Stimulated activated naive CD4-positive, alpha-beta T cell treated with Interleukin-2 at 50 U/mL for 16 hours (primary cell): ENCODE measurements at regions not wholly inside any gene's neighbourhood (a gene's known extent, or its start where the extent isn't known, plus 50 kb on each side); places are given as distances from the start of the nearest gene placed in this dataset.
"Not testable (repeated sequence)": the region's sequence is repeated elsewhere in the genome, so short reads cannot be mapped to it uniquely, and the experiment has no call there.

Experiments
- DNase-seq: peaks from one replicate; lab custom pipeline; 2025; lab: John Stamatoyannopoulos, UW

GRCh38 chr9:126170286-126170823 lies 156.3 kb upstream of the MVB12B start:
- no peak for DNase-seq

GRCh38 chr9:126171641-126172040 lies 155.0 kb upstream of the MVB12B start:
- no peak for DNase-seq

- DNase-seq: no peak
Measured at GRCh38 chr9:126173401-126173800, 153.2 kb upstream of the MVB12B start.

GRCh38 chr9:126173929-126174328 lies 152.7 kb upstream of the MVB12B start:
- DNase-seq: no peak

- no peak for DNase-seq
Measured at GRCh38 chr9:126183266-126183665, 143.4 kb upstream of the MVB12B start.

- DNase-seq: not testable (repeated sequence)
Measured at GRCh38 chr9:126190994-126191393, 135.6 kb upstream of the MVB12B start.

DNA sequence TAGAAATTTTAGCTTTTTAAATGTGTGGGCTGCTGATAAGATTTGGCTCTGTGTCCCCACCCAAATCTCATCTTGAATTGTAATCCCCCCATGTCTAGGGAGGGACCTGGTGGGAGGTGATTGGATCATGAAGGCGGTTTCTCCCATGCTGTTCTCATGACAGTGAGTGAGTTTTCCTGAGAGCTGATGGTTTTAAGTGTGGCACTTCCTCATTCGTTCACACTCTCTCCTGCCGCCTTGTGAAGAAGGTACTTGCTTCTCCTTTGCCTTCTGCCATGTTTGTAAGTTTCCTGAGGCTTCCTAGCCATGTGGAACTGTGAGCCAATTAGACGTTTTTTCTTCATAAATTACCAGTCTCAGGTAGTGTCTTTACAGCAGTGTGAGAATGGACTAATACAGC lies 127.8 kb upstream of the MVB12B start:
- DNase-seq: no peak

DNA sequence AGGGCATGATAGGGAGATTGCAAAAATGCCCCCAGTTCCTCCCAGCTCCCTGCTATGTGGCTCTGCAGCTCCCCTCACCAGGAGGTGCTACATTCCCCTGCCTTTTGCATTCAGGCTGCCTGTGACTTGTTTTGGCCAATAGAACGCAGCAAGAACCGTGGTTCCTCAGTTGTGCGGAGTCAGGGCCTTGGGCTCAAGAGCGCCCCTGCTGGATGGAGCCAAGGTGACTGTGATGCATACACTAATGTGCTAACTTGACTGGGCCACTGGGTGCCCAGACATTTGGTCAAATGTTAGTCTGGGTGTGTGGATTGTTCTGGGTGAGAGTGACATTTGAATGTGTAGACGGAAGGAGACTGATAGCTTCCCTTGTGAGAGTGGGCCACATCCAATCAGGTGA lies 123.3 kb upstream of the MVB12B start:
- DNase-seq: no peak

DNA sequence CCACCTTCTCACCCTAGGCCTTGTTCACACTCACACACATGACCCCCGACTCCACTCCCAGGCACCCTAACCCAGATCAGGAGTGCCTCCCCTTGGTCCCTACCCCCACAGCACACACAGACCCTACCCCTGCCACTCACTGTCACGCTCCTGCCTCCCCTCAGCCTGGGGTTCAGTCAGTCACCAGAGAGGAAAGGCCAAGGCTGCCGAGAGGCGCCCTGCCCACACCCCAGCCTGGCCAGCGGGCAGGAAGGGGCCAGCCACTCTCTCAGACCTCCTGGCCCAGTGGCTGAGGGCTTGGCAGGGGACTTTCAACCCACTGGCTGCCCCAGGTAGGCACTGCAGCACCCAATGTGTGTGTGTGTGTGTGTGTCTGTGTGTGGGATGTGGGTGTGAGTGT lies 122.4 kb upstream of the MVB12B start:
- DNase-seq: no peak

- DNase-seq: no peak
Measured at GRCh38 chr9:126204708-126205225, 121.9 kb upstream of the MVB12B start.

DNA sequence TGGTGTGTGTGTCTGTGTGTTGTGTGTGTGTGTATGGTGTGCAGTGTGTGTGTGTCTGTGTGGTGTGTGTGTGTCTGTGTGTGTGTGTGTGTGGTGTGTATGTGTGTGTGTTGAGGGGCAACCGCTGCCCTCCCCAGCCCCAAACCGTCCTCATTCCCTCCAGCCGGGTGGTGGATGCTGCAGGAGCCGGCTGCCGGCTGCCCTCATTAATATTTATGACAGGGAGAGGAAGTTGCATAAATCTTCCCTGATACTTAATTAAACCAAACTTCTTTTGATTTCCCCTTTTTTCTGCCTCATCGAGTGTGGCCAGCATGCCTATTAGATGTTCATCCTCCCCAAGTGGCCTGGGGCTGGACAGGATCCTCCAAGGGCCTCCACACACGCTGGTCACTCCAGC lies 121.4 kb upstream of the MVB12B start:
- DNase-seq: no peak

- DNase-seq: no peak
Measured at GRCh38 chr9:126205845-126206498, 120.7 kb upstream of the MVB12B start.

DNA sequence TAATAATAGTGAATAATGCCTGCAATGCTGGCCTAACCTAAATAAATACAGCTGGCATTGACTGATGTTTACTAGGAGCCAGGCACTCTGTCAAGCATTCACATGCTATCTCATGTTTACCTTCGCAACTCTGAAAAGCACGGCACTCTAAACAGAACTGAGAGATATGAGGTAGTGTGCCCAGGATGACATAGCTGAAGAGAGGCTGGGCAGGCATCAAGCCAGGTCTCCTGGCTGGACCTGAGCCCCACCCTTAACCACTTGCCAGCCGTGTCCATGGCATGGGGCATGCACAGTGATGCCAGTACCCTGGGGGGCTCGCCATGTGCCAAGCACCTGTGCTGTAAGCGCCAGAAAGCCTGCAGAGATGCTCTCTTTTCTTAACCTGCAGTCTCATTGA lies 119.4 kb upstream of the MVB12B start:
- DNase-seq: no peak

GRCh38 chr9:126208216-126208758 lies 118.3 kb upstream of the MVB12B start:
- DNase-seq: no peak

DNA sequence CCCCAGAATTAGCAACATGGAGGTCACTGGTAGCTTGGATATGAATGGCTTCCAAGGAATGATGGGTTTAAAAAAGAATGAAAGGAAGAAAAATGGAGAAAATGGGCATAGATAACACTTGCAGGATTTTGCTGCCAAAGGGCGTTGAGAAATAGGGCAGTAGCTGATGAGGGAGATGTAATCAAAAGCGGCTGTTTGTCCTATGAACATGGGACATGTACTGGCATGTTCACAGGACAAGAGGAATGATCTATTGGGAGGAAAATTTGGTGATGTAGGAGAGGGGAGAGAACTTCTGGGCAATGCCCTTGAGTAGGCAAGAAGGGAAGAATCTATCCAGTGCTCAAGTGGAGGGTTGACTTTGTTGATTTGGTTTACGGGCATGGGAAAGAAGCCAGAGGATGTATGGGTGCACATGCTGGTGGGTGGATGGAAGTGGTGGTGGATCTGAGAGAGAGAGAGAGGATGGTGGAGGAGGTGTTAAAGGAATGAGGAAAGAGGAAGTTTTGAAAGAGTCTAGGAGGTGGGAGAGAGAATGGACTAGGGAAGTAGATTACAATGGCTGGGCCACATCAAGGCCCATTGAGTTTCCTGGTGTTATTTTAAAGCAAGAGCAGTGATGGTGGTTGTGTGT lies 115.1 kb upstream of the MVB12B start:
- no peak for DNase-seq

GRCh38 chr9:126215486-126215885 lies 111.1 kb upstream of the MVB12B start:
- no peak for DNase-seq

DNA sequence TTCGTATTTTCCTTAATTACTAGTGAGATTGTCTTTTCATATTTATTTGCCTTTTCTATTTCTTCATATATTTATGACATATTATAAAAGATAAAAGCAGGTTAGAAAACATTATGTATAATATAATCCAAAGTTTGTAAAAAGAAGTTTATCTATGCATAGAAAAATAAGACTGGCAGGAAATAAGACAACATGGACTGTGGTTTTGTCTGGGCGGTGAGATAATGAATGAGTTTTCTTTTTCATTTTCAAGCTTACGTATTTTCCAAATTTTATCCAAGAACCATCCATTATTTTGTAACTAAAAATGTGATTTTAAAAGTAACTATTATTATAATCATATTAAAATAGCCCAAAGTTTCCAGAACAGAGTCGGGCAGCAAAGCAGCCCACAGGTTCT lies 109.8 kb upstream of the MVB12B start:
- DNase-seq: no peak

GRCh38 chr9:126217250-126217653 lies 109.4 kb upstream of the MVB12B start:
- no peak for DNase-seq

DNA sequence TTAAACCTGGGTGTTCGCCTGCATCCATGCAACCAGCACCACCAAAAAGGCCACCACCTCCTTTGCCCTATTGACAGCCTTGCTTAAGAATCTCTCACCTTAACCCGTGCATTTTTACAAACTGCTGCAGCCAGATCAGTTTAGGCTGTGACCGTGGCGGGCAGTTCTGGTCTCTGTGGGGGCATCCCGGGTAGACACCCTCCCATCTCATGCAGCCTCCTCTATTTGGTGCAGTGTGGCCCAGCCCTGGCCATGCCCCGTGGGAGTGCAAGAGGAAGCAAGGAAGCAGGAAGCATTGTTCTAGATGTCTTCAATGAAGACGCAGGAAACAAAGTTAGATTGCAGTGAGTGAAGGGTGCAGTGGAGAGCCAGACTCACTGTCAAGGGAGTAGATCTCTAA lies 108.8 kb upstream of the MVB12B start:
- no peak for DNase-seq

DNA sequence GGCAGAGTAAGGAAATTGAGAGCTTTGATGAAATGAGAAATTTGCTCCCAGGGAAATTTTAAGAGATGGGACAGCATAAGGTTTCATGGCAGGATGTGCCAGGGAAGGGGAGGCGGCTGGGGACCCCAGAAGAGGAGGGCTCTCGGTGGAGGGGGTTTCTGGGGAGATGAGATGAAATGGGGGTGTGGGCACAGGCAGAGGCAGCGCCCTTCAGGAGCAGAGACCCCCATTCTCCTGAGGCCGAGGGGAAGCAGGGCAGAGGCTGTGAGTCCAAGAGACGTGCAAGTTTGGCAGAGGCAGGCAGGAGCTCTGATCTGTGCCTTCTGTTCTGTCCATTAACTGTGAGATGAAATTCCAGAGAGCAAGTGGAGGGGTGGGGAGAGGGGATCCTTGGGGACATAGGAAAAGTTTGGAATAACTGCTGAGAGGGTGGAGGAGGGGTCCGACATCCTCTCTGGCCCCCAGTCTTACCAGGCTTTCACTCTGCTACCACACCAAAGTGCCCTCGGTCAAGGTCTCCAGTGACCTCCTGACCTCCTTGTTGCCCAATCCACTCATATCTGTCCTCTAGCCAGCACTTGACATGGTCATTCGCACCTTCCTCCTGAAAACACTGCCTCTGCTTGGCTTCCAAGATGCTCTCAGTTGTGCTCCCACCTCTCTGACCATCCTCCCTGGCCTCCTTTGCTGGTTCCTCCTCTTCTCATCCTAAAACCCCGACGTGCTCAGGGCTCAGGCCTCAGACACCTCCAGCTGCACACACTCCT lies 108.1 kb upstream of the MVB12B start:
- DNase-seq: no peak

DNA sequence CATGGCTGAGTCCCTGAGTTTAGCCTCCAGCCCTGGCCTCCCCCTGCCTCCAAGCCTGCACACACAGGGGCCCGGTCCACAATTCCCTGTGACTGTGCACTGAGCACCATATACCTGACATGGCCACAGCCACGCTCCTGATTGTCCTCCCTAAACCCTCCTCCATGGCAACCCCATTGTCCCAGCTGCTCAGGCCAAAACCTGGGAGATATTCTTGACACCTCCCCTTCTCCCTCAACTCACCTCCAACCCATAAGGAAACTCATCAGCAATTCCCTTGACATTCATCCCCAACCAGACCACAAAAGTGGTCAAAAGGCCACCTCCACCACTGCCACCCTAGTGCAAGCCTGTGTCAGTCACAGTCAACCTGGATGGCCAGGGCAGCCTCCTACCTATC lies 107.5 kb upstream of the MVB12B start:
- no peak for DNase-seq

DNA sequence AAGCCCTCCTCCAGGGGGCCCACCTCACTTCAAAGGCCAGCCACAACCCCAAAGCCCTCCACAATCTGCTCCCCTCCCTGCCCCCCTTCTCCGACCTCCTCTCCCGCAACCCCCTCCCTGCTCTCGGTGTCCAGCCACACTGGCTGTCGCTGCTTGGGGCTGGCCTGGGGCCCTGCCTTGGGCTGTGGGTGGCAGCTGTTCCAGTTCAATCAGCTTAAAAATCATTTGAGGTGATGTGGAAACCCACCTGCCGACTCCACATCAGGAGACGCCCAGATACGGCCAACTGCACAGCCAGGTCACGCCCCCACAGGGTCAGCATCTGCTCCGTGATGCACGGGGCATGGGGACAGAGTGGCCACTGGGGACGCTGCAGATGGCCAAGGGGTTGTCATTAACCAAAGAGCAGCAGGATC lies 107.0 kb upstream of the MVB12B start:
- no peak for DNase-seq

DNA sequence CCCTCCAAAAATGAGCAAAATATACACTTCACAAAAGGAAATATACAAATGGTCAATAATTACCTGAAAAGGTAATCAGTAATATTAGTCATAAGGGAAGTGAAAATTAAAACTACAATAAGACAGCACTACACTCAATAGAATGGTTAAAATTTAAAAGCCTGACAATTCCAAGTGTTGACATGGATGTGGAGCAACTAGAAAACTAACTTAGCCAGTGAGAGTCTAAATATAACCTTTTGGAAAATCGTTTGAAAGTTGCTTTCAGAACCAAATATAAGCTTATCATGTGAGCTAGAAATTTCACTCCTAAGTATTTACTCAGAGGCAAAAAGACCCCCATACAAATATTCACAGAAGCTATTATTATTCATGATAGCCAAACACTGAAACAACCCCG lies 105.1 kb upstream of the MVB12B start:
- no peak for DNase-seq
